HL-60 (cell line): ENCODE measurements at regions not wholly inside any gene's neighbourhood (a gene's known extent, or its start where the extent isn't known, plus 50 kb on each side); places are given as distances from the start of the nearest gene placed in this dataset.

Experiments used
- DNase-seq, 2 experiments: peaks; one replicate each; pipeline ENCODE4 v3.0.0-alpha.2; 2010 to 2020; ENCODE audit warnings: low read depth in 1 of 2, low spot score in 1 of 2
- H3K27ac ChIP-seq: fragments of 250-450 bp; sonication (Bioruptor Pico); replicated peaks from 2 replicates; pipeline ENCODE4 v1.5.1; 2020; ENCODE audit warnings: mild to moderate bottlenecking, moderate library complexity
- H3K27me3 ChIP-seq: fragments of 250-450 bp; sonication (Bioruptor Pico); 2 replicates; pipeline ENCODE4 v1.5.1; 2021; ENCODE audit warnings: mild to moderate bottlenecking, moderate library complexity; ENCODE audit not compliant: insufficient read depth, poor library complexity, severe bottlenecking
- H3K4me3 ChIP-seq: replicated peaks from 2 replicates; pipeline ENCODE4 v1.5.1; 2011; ENCODE audit warnings: mild to moderate bottlenecking, control low read depth, low read length; ENCODE audit not compliant: insufficient read depth
- CTCF ChIP-seq: IDR thresholded peaks from one replicate; pipeline ENCODE4 v1.5.1; 2011; ENCODE audit warnings: low read length, control low read depth, inconsistent platforms; ENCODE audit not compliant: insufficient read depth
- GABPA ChIP-seq: IDR thresholded peaks from 2 replicates; pipeline ENCODE4 v1.6.1; 2012; ENCODE audit warnings: low read depth
- POLR2AphosphoS5 ChIP-seq: IDR thresholded peaks from 2 replicates; pipeline ENCODE4 v1.6.1; 2012; ENCODE audit warnings: low read depth
- REST ChIP-seq: IDR thresholded peaks from 2 replicates; pipeline ENCODE4 v1.6.1; 2012; ENCODE audit warnings: low read depth; ENCODE audit not compliant: insufficient replicate concordance
- SPI1 ChIP-seq: IDR thresholded peaks from 2 replicates; pipeline ENCODE4 v1.6.1; 2012; ENCODE audit warnings: low read depth, mild to moderate bottlenecking, borderline replicate concordance

- TF ChIP-seq SPI1 = no peak
- no peak for TF ChIP-seq REST
- no peak for TF ChIP-seq GABPA
- TF ChIP-seq POLR2AphosphoS5 = no peak
- no peak for TF ChIP-seq CTCF
Measured at GRCh38 chr4:140269369-140269768, 104.1 kb upstream of the SCOC start.

GRCh38 chr4:140268186-140268841, 105.1 kb upstream of the SCOC start:
- Histone ChIP-seq H3K27ac (no peak overlapping the region), H3K4me3 (no peak overlapping the region), H3K27me3 (peaks cover 3% of the 10 kb centered on the region)
- TF ChIP-seq SPI1 (no peak), POLR2AphosphoS5 (no peak), REST (no peak), GABPA (no peak), CTCF (no peak)
- no peak for DNase-seq

More at GRCh38 chr4:140269369-140269768, 104.1 kb upstream of the SCOC start:
- H3K4me3 ChIP-seq = no peak overlapping the region
- no peak overlapping the region for H3K27ac ChIP-seq
- H3K27me3 ChIP-seq = peaks cover 3% of the 10 kb centered on the region
- no peak for DNase-seq

GRCh38 chr4:140267576-140267975, 105.9 kb upstream of the SCOC start:
- Histone ChIP-seq H3K27ac (no peak overlapping the region), H3K4me3 (no peak overlapping the region), H3K27me3 (peaks cover 3% of the 10 kb centered on the region)
- TF ChIP-seq POLR2AphosphoS5 = no peak
- TF ChIP-seq GABPA = no peak
- no peak for TF ChIP-seq CTCF
- no peak for TF ChIP-seq REST
- TF ChIP-seq SPI1 = no peak
- no peak for DNase-seq
